UCSD-AML1 (cell line): ENCODE measurements at regions not wholly inside any gene's neighbourhood (a gene's known extent, or its start where the extent isn't known, plus 50 kb on each side); places are given as distances from the start of the nearest gene placed in this dataset.
"Not testable (repeated sequence)": the region's sequence is repeated elsewhere in the genome, so short reads cannot be mapped to it uniquely, and the experiment has no call there.

Source experiments
- DNase-seq: peaks from one replicate; lab custom pipeline; 2025; ENCODE audit not compliant: unreplicated experiment; lab: John Stamatoyannopoulos, UW

- no peak for DNase-seq
Measured at GRCh38 chr5:89320421-89321277, 437.7 kb upstream of the MEF2C start.

GRCh38 chr5:89317838-89318237, 434.9 kb upstream of the MEF2C start:
- not testable (repeated sequence) for DNase-seq

- no peak for DNase-seq
Measured at GRCh38 chr5:89315286-89316100, 432.5 kb upstream of the MEF2C start.

- peak; percentile 6 for DNase-seq
Measured at GRCh38 chr5:89313804-89314588, 431.0 kb upstream of the MEF2C start.

GRCh38 chr5:89313044-89313443, 430.1 kb upstream of the MEF2C start:
- no peak for DNase-seq

- DNase-seq = no peak
Measured at GRCh38 chr5:89309268-89309667, 426.3 kb upstream of the MEF2C start.

GRCh38 chr5:89308606-89309040, 425.6 kb upstream of the MEF2C start:
- DNase-seq = no peak

GRCh38 chr5:89307972-89308371, 425.0 kb upstream of the MEF2C start:
- DNase-seq = no peak

- DNase-seq = not testable (repeated sequence)
Measured at GRCh38 chr5:89307141-89307540, 424.2 kb upstream of the MEF2C start.

GRCh38 chr5:89303033-89303480, 420.1 kb upstream of the MEF2C start:
- DNase-seq = no peak

GRCh38 chr5:89302102-89302891, 419.3 kb upstream of the MEF2C start:
- DNase-seq = no peak

- DNase-seq = no peak
Measured at GRCh38 chr5:89301321-89302025, 418.5 kb upstream of the MEF2C start.

- DNase-seq = no peak
Measured at GRCh38 chr5:89300426-89300970, 417.5 kb upstream of the MEF2C start.

- no peak for DNase-seq
Measured at GRCh38 chr5:89299998-89300397, 417.0 kb upstream of the MEF2C start.

- DNase-seq = no peak
Measured at GRCh38 chr5:89297066-89297465, 414.1 kb upstream of the MEF2C start.

GRCh38 chr5:89293810-89294209, 410.8 kb upstream of the MEF2C start:
- no peak for DNase-seq

- DNase-seq = no peak
Measured at GRCh38 chr5:89292487-89292886, 409.5 kb upstream of the MEF2C start.

GRCh38 chr5:89289604-89290003, 406.6 kb upstream of the MEF2C start:
- DNase-seq = no peak

- no peak for DNase-seq
Measured at GRCh38 chr5:89287964-89288363, 405.0 kb upstream of the MEF2C start.
